Vagina (tissue), 2 donors: ENCODE measurements at regions not wholly inside any gene's neighbourhood (a gene's known extent, or its start where the extent isn't known, plus 50 kb on each side); places are given as distances from the start of the nearest gene placed in this dataset.

ENCODE experiments used
- DNase-seq, 2 donors: peaks; one replicate each; pipeline ENCODE4 v3.0.0-alpha.2; 2017; ENCODE audit errors: extremely low spot score in 2 of 2
- H3K27ac ChIP-seq: fragments of 200-600 bp; sonication (generic); one replicate; pipeline ENCODE4 v1.5.1; 2019
- H3K27me3 ChIP-seq: fragments of 200-600 bp; sonication (generic); one replicate; pipeline ENCODE4 v1.5.1; 2019
- H3K36me3 ChIP-seq, 2 donors: fragments of 200-600 bp; sonication (generic); one replicate each; pipeline ENCODE4 v1.5.1; 2017 to 2019
- H3K4me1 ChIP-seq: fragments of 200-600 bp; sonication (generic); one replicate; pipeline ENCODE4 v1.5.1; 2019
- H3K4me3 ChIP-seq, 2 donors: fragments of 200-600 bp; sonication (generic); 1 replicate in 1 of 2; 2 replicates in 1 of 2; pipeline ENCODE4 v1.5.1; 2016 to 2019
- H3K9me3 ChIP-seq: fragments of 200-600 bp; sonication (generic); one replicate; pipeline ENCODE4 v1.5.1; 2019
- POLR2A ChIP-seq, 2 donors: fragments of 450-650 bp; IDR thresholded peaks; one replicate each; pipeline ENCODE4 v1.6.1; 2017; ENCODE audit warnings: antibody characterized with exemption in 2 of 2, mild to moderate bottlenecking in 2 of 2, moderate library complexity in 2 of 2
- POLR2AphosphoS5 ChIP-seq, 2 donors: sonication (generic); formaldehyde crosslinking; IDR thresholded peaks; one replicate each; pipeline ENCODE4 v1.9.0; 2017; ENCODE audit warnings: antibody characterized with exemption in 2 of 2, mild to moderate bottlenecking in 2 of 2, low read depth in 1 of 2; ENCODE audit not compliant: insufficient read depth in 1 of 2
- intact Hi-C: fragments of 100-400 bp; cut with DNase I; formaldehyde crosslinking; loops from one replicate; pipeline ENCODE4 v1.15.1; 2023
- TF ChIP-seq, protein P1 (sequence below), 3 experiments: fragments of 450-650 bp in 2 of 3; fragments of 200-600 bp in 1 of 3; sonication (generic) in 1 of 3; IDR thresholded peaks; one replicate each; pipeline ENCODE4 v1.5.1; 2017 to 2019; ENCODE audit warnings: antibody characterized with exemption in 3 of 3, mild to moderate bottlenecking in 2 of 3, moderate library complexity in 2 of 3

DNA sequence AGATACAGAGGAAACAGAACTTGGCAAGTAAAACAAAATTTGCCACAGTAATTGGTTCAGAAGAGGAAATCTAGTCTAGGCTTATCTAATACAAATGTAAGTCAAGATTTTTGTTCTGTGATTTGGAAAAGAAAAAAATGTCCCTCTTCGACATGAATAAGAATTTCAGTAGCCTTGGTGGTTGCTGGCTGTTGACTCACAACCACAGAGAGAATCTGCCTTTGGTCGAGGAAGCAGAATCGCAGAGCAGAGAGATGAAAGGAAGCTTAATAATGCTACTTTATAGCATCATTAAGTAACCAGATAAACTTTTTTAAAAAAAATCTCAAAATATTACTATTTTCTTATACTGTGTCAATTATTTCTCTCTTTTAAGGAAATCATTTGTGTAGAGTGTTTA is 1096.6 kb downstream of the FLRT2 start:
- Histone ChIP-seq H3K9me3 (no peaks in the 10 kb centered on the region), H3K36me3 (no peaks in the 10 kb centered on the region), H3K27me3 (no peaks in the 10 kb centered on the region), H3K27ac (no peak overlapping the region), H3K4me1 (no peaks in the 10 kb centered on the region), H3K4me3 (no peak overlapping the region)
- no peak for DNase-seq
- intact Hi-C loops, result no loop called here
- TF ChIP-seq POLR2AphosphoS5 (IDR thresholded peaks at IDR 0.05; ENCODE audit: insufficient read depth in 1 of 2, low read depth in 1 of 2), result no peak
- no peak for TF ChIP-seq POLR2A (IDR thresholded peaks at IDR 0.05)
- TF ChIP-seq, protein P1, sequence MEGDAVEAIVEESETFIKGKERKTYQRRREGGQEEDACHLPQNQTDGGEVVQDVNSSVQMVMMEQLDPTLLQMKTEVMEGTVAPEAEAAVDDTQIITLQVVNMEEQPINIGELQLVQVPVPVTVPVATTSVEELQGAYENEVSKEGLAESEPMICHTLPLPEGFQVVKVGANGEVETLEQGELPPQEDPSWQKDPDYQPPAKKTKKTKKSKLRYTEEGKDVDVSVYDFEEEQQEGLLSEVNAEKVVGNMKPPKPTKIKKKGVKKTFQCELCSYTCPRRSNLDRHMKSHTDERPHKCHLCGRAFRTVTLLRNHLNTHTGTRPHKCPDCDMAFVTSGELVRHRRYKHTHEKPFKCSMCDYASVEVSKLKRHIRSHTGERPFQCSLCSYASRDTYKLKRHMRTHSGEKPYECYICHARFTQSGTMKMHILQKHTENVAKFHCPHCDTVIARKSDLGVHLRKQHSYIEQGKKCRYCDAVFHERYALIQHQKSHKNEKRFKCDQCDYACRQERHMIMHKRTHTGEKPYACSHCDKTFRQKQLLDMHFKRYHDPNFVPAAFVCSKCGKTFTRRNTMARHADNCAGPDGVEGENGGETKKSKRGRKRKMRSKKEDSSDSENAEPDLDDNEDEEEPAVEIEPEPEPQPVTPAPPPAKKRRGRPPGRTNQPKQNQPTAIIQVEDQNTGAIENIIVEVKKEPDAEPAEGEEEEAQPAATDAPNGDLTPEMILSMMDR (IDR thresholded peaks at IDR 0.05), result no peak

DNA sequence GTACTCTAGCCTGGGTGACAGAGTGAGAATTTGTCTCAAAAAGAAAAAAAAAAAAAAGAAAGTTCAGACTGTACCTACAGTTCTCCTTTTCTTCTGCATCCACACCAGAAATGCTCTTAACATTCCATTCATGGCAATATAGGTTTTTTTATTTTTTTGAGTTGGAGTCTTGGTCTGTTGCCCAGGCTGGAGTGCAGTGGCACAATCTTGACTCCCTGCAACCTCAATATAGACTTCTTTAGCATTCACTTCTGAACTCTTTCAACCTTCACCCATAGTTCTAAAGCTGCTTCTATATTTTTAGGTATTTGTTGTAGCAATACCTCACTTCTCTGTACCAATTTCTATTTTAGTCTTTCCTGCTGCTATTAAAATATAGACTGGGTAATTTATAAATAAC is 1095.7 kb downstream of the FLRT2 start:
- no peak overlapping the region for H3K4me3 ChIP-seq
- no peaks in the 10 kb centered on the region for H3K36me3 ChIP-seq
- H3K4me1 ChIP-seq, result no peaks in the 10 kb centered on the region
- TF ChIP-seq POLR2A (IDR thresholded peaks at IDR 0.05) (no peak), POLR2AphosphoS5 (IDR thresholded peaks at IDR 0.05; ENCODE audit: insufficient read depth in 1 of 2, low read depth in 1 of 2) (no peak)
- TF ChIP-seq, protein P1 (IDR thresholded peaks at IDR 0.05), result no peak
- intact Hi-C loops, result no loop called here
- no peaks in the 10 kb centered on the region for H3K27me3 ChIP-seq
- H3K9me3 ChIP-seq, result no peaks in the 10 kb centered on the region
- no peak overlapping the region for H3K27ac ChIP-seq
- DNase-seq, result no peak

DNA sequence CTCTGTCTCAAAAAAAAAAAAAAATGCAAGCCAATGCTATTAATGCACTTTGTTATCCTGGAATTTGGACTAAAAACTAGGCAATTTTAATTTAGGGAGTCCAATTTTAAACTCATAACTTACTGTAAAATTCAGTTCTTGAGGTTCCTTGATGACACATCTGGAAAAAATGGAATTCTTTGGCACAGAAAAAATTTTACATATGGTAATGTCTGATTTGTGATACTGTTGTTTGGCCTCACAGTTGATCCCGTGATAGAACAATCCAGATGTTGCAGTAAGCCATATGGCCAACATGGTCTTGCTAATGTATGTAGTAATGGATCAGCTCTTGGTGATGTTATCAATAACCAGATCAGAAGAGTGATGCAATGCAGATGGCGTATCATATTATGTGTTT is 1089.8 kb downstream of the FLRT2 start:
- Histone ChIP-seq H3K27ac (no peak overlapping the region), H3K4me3 (no peak overlapping the region), H3K27me3 (no peaks in the 10 kb centered on the region), H3K36me3 (no peaks in the 10 kb centered on the region), H3K9me3 (no peaks in the 10 kb centered on the region), H3K4me1 (no peaks in the 10 kb centered on the region)
- intact Hi-C loops, result no loop called here
- TF ChIP-seq, protein P1 (IDR thresholded peaks at IDR 0.05), result no peak
- no peak for DNase-seq

DNA sequence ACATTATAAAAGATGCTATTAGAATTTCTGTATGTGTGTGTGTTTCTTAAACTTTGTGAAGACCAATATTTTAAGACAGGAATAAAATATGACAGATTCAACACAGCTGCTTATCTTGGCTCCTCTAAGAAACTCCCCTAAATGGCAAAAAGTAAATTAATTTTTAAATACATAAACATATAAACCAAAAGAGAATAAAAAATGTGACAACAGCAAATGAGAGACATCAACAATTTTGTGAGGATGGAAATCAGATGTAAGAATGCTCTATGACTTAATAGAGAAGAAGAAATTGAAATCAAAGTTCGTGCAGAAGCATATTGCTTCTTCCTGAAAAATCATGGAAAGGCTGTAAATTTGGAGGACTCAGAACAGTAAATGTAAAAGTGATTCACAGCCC is 1083.8 kb downstream of the FLRT2 start:
- Histone ChIP-seq H3K36me3 (no peaks in the 10 kb centered on the region), H3K27ac (no peak overlapping the region), H3K4me3 (no peak overlapping the region), H3K4me1 (no peaks in the 10 kb centered on the region), H3K27me3 (no peaks in the 10 kb centered on the region), H3K9me3 (no peaks in the 10 kb centered on the region)
- no peak for DNase-seq
- intact Hi-C loops, result no loop called here
- TF ChIP-seq POLR2A (IDR thresholded peaks at IDR 0.05) (no peak), POLR2AphosphoS5 (IDR thresholded peaks at IDR 0.05; ENCODE audit: insufficient read depth in 1 of 2, low read depth in 1 of 2) (no peak)
- TF ChIP-seq, protein P1 (IDR thresholded peaks at IDR 0.05), result no peak

DNA sequence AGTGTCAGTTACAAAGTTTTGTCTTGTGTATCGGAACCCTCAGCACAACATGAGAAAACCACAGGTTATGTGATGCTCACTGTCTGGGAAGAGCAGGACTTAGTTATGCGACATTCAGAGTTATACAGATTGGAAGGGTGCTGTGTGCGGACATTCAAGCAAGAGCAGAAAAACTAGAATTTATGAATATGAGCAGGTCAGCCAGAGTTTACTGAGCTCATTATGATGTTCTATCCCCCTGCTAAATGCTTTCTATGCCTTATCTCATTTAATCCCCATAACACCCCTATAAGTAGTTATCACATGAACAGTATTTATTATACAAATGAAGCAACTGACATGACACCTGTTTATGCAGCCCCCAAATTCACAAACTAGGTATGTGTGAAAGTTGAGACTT is 1083.2 kb downstream of the FLRT2 start:
- H3K36me3 ChIP-seq, result no peaks in the 10 kb centered on the region
- no peak overlapping the region for H3K4me3 ChIP-seq
- DNase-seq, result no peak
- H3K27me3 ChIP-seq, result no peaks in the 10 kb centered on the region
- intact Hi-C loops, result no loop called here
- TF ChIP-seq POLR2A (IDR thresholded peaks at IDR 0.05) (no peak), POLR2AphosphoS5 (IDR thresholded peaks at IDR 0.05; ENCODE audit: insufficient read depth in 1 of 2, low read depth in 1 of 2) (no peak)
- TF ChIP-seq, protein P1 (IDR thresholded peaks at IDR 0.05), result no peak
- H3K27ac ChIP-seq, result no peak overlapping the region
- no peaks in the 10 kb centered on the region for H3K4me1 ChIP-seq
- H3K9me3 ChIP-seq, result no peaks in the 10 kb centered on the region
